ENCODE measurements at regions not wholly inside any gene's neighbourhood (a gene's known extent, or its start where the extent isn't known, plus 50 kb on each side); places are given as distances from the start of the nearest gene placed in this dataset.

GRCh38 chr5:28927559-28928326, 1889.4 kb upstream of the CDH9 start:
- TF ChIP-seq CTCF (conservative IDR thresholded peaks at IDR 0.05): no peak
- H2AFZ ChIP-seq (ENCODE audit: low read length): no peak overlapping the region
- no peak overlapping the region for H3K4me3 Mint-ChIP-seq
- no peak overlapping the region for H3K4me2 ChIP-seq (ENCODE audit: insufficient read depth, insufficient read length, low read length)
- H3K36me3 Mint-ChIP-seq (ENCODE audit: insufficient read depth in 1 of 3, low read depth in 3 of 3): peaks cover 3 to 26% (median 6%) of the 10 kb centered on the region in 3 experiments
- H2BK5ac ChIP-seq (ENCODE audit: insufficient read length, low read length): no peak overlapping the region
- no peak overlapping the region for H3K4ac ChIP-seq (ENCODE audit: low read depth, low read length)
- H3K79me1 ChIP-seq (ENCODE audit: insufficient read depth, low read depth, low read length, poor library complexity, severe bottlenecking): no peaks in the 10 kb centered on the region
- H3K9ac ChIP-seq (ENCODE audit: extremely low read depth, insufficient read length, low read length): no peak overlapping the region
- no CpG with 5 or more reads among the region's 71 CpGs for WGBS (ENCODE audit: extremely low coverage, insufficient read length, low lambda C conversion rate)
- H3K4me1 ChIP-seq (ENCODE audit: insufficient read depth, low read length): no peaks in the 10 kb centered on the region
- H3K56ac ChIP-seq (ENCODE audit: insufficient read length, low read depth, low read length): no peak overlapping the region
- no peak overlapping the region for H2AK5ac ChIP-seq (ENCODE audit: insufficient read length, low read length)
- no peak overlapping the region for H3K14ac ChIP-seq (ENCODE audit: insufficient read depth, low read length)
- H4K5ac ChIP-seq (ENCODE audit: insufficient read length, low read depth, low read length): no peak overlapping the region
- H2BK15ac ChIP-seq (ENCODE audit: low read depth, low read length): no peak overlapping the region
- no peaks in the 10 kb centered on the region for H3K27me3 Mint-ChIP-seq (ENCODE audit: low read depth)
- H3K9me3 Mint-ChIP-seq: peaks cover 11 to 20% of the 10 kb centered on the region in 2 experiments
- H2BK20ac ChIP-seq (ENCODE audit: low read depth, low read length, poor library complexity, severe bottlenecking): no peak overlapping the region
- H3K27me3 ChIP-seq (ENCODE audit: insufficient read depth, low read length): no peaks in the 10 kb centered on the region
- no peaks in the 10 kb centered on the region for H3K4me1 Mint-ChIP-seq
- H3K18ac ChIP-seq (ENCODE audit: insufficient read length, low read depth, low read length): no peak overlapping the region
- H3K79me2 ChIP-seq (ENCODE audit: insufficient read depth, low read length): no peaks in the 10 kb centered on the region
- H3T11ph ChIP-seq (ENCODE audit: low read length): no peak overlapping the region
- no peak overlapping the region for H3K27ac Mint-ChIP-seq
- H3K23me2 ChIP-seq (ENCODE audit: insufficient read length, low read depth, low read length, poor library complexity, severe bottlenecking): no peaks in the 10 kb centered on the region
- H2BK12ac ChIP-seq (ENCODE audit: insufficient read length, low read depth, low read length): no peak overlapping the region
- no peak overlapping the region for H4K8ac ChIP-seq (replicated peaks; ENCODE audit: insufficient read length, low read depth, low read length)
- no peak for DNase-seq
- no peaks in the 10 kb centered on the region for H4K20me1 ChIP-seq (ENCODE audit: control insufficient read depth, insufficient read depth, insufficient read length)
- H4K91ac ChIP-seq (ENCODE audit: insufficient read length, low read depth, low read length): no peak overlapping the region
- no peaks in the 10 kb centered on the region for H3K9me3 ChIP-seq (ENCODE audit: control insufficient read depth, low read depth, low read length)
- H2BK120ac ChIP-seq (ENCODE audit: low read depth, low read length, poor library complexity, severe bottlenecking): no peak overlapping the region
- H3K27ac ChIP-seq (ENCODE audit: insufficient read length, low read depth, low read length): no peak overlapping the region
- H3K23ac ChIP-seq (ENCODE audit: insufficient read length, low read depth, low read length): no peak overlapping the region

Data from H9 (cell line).